ENCODE measurements at regions not wholly inside any gene's neighbourhood (a gene's known extent, or its start where the extent isn't known, plus 50 kb on each side); places are given as distances from the start of the nearest gene placed in this dataset.

DNA sequence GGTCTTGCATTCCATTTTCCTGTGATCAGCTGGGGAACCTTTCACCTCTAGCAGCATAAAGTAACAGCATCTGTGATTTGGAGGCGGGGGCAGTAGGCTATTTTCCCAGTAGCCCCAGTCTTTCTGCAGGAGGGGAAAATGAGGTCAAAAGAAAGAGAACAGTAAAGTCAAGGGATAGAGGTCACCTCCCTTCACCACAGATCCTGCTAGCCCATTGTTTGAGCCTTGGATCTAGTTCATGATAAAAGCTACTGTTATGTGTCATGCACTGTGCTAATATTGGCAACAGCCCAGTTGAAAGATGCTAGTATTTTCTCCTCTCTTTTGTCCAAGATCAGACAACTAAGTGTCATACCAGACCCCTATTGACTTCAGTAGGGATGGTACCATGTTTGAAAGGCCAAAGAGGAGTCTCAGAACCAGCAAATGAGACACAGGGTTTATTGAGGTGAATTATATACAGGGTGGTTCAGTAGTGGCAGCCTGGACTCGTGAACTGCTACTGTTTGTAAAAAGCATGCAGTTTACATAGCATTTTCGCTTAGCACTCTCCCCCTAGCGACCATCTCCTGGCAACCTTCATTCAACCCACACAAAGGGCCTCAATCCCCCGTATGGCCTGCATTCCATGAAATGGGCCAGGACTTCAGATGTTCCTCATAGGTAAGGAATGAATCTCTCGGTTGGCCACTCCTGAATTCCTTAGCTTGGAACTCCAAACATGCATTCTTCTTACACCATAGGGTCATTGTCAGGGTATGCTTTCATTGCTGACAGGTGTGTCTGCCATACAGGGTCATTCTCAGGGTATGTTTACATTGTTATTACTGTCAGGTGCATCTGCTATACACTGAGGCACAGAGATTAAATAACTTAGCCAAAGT lies 170.0 kb upstream of the FRMPD4 start:
- peak; percentile 35 for DNase-seq (ENCODE audit: low read depth)
- TF ChIP-seq CTCF (conservative IDR thresholded peaks at IDR 0.05; ENCODE audit: low read depth, low read length), result no peak
- H3K4me3 ChIP-seq (ENCODE audit: low read depth, low read length), result no peak overlapping the region

- DNase-seq (ENCODE audit: low read depth), result peak; percentile 60
- no peak for TF ChIP-seq CTCF (conservative IDR thresholded peaks at IDR 0.05; ENCODE audit: low read depth, low read length)
- H3K4me3 ChIP-seq (ENCODE audit: low read depth, low read length), result no peak overlapping the region
Measured at GRCh38 chrX:11968991-11969390, 169.3 kb upstream of the FRMPD4 start.

- DNase-seq (ENCODE audit: low read depth), result peak; percentile 51
- TF ChIP-seq CTCF (conservative IDR thresholded peaks at IDR 0.05; ENCODE audit: low read depth, low read length), result no peak
- no peak overlapping the region for H3K4me3 ChIP-seq (ENCODE audit: low read depth, low read length)
Measured at GRCh38 chrX:11970578-11971359, 167.5 kb upstream of the FRMPD4 start.

GRCh38 chrX:11976663-11977062 lies 161.6 kb upstream of the FRMPD4 start:
- no peak for DNase-seq (ENCODE audit: low read depth)
- H3K4me3 ChIP-seq (ENCODE audit: low read depth, low read length), result no peak overlapping the region
- TF ChIP-seq CTCF (conservative IDR thresholded peaks at IDR 0.05; ENCODE audit: low read depth, low read length), result no peak

GRCh38 chrX:11992271-11992670 lies 146.0 kb upstream of the FRMPD4 start:
- no peak for DNase-seq (ENCODE audit: low read depth)
- TF ChIP-seq CTCF (conservative IDR thresholded peaks at IDR 0.05; ENCODE audit: low read depth, low read length), result no peak
- no peak overlapping the region for H3K4me3 ChIP-seq (ENCODE audit: low read depth, low read length)

GRCh38 chrX:11995146-11995545 lies 143.1 kb upstream of the FRMPD4 start:
- no peak for TF ChIP-seq CTCF (conservative IDR thresholded peaks at IDR 0.05; ENCODE audit: low read depth, low read length)
- no peak overlapping the region for H3K4me3 ChIP-seq (ENCODE audit: low read depth, low read length)
- no peak for DNase-seq (ENCODE audit: low read depth)
